Lower leg skin (tissue), 4 donors: ENCODE measurements at regions not wholly inside any gene's neighbourhood (a gene's known extent, or its start where the extent isn't known, plus 50 kb on each side); places are given as distances from the start of the nearest gene placed in this dataset.
"Not testable (repeated sequence)": the region's sequence is repeated elsewhere in the genome, so short reads cannot be mapped to it uniquely, and the experiment has no call there.

Experiments used
- DNase-seq, 2 donors: peaks; one replicate each; pipeline ENCODE4 v3.0.0-alpha.2; 2019; ENCODE audit warnings: low spot score in 2 of 2
- H3K4me3 ChIP-seq: fragments of 200-600 bp; sonication (generic); 2 replicates; pipeline ENCODE4 v1.5.1; 2017; ENCODE audit warnings: mild to moderate bottlenecking, low read depth; ENCODE audit not compliant: poor library complexity, severe bottlenecking
- CTCF ChIP-seq, 3 donors: fragments of 450-650 bp; IDR thresholded peaks; one replicate each; pipeline ENCODE4 v1.5.1; 2016; ENCODE audit warnings: antibody characterized with exemption in 3 of 3, mild to moderate bottlenecking in 3 of 3, moderate library complexity in 2 of 3
- POLR2A ChIP-seq, 2 donors: fragments of 450-650 bp; IDR thresholded peaks; one replicate each; pipeline ENCODE4 v1.6.1; 2016 to 2017; ENCODE audit warnings: antibody characterized with exemption in 2 of 2, mild to moderate bottlenecking in 1 of 2, moderate library complexity in 1 of 2
- WGBS, 2 donors: methylation state at CpG; one replicate each; pipeline ENCODE4 v1.1.5; 2018; 5-methylcytosine and 5-hydroxymethylcytosine counted together
- intact Hi-C: fragments of 100-400 bp; cut with DNase I; formaldehyde crosslinking; loops from one replicate; pipeline ENCODE4 v1.15.0; 2023; ENCODE audit warnings: low total_unique reads

GRCh38 chr5:154663424-154663823 is 91.8 kb upstream of the LARP1 start:
- 74 to 88% methylated on average over 3 of the region's 3 CpGs for WGBS, 2 donors
- no peak for DNase-seq
- no peak overlapping the region for H3K4me3 ChIP-seq
- intact Hi-C loops = no loop called here
- TF ChIP-seq POLR2A (IDR thresholded peaks at IDR 0.05) (no peak), CTCF (IDR thresholded peaks at IDR 0.05) (no peak)

- intact Hi-C loops = loop anchor here (5.0 kb wide), 1 partner anchor 158 kb away; no protein-coding TSS in a partner anchor
- 53 to 62% methylated on average over 13 of the region's 13 CpGs for WGBS, 2 donors
- no peak for TF ChIP-seq POLR2A (IDR thresholded peaks at IDR 0.05)
- no peak for TF ChIP-seq CTCF (IDR thresholded peaks at IDR 0.05)
- no peak for DNase-seq
- no peak overlapping the region for H3K4me3 ChIP-seq
Measured at GRCh38 chr5:154654486-154655371, 100.4 kb upstream of the LARP1 start.

- intact Hi-C loops = loop anchor here (5.0 kb wide), 1 partner anchor 158 kb away; no protein-coding TSS in a partner anchor
- H3K4me3 ChIP-seq = no peak overlapping the region
- DNase-seq = no peak
- TF ChIP-seq POLR2A (IDR thresholded peaks at IDR 0.05) = no peak
- no peak for TF ChIP-seq CTCF (IDR thresholded peaks at IDR 0.05)
- WGBS, 2 donors = 30 to 32% methylated on average over 4 of the region's 4 CpGs
Measured at GRCh38 chr5:154653764-154654485, 101.3 kb upstream of the LARP1 start.

GRCh38 chr5:154653418-154653763 is 101.8 kb upstream of the LARP1 start:
- TF ChIP-seq POLR2A (IDR thresholded peaks at IDR 0.05) = no peak
- no peak for TF ChIP-seq CTCF (IDR thresholded peaks at IDR 0.05)
- intact Hi-C loops = loop anchor here (5.0 kb wide), 1 partner anchor 159 kb away; no protein-coding TSS in a partner anchor
- no peak for DNase-seq
- WGBS, 2 donors = 82 to 89% methylated on average over 2 to 3 of the region's 3 CpGs
- no peak overlapping the region for H3K4me3 ChIP-seq

- TF ChIP-seq CTCF (IDR thresholded peaks at IDR 0.05) (no peak), POLR2A (IDR thresholded peaks at IDR 0.05) (no peak)
- 69 to 77% methylated on average over 5 of the region's 5 CpGs for WGBS, 2 donors
- no peak for DNase-seq
- intact Hi-C loops = loop anchor here (5.0 kb wide), 1 partner anchor 159 kb away; no protein-coding TSS in a partner anchor
- H3K4me3 ChIP-seq = no peak overlapping the region
Measured at GRCh38 chr5:154652746-154653417, 102.3 kb upstream of the LARP1 start.

- intact Hi-C loops = loop anchor here (5.0 kb wide), 1 partner anchor 161 kb away; no protein-coding TSS in a partner anchor
- 73 to 86% methylated on average over 5 of the region's 5 CpGs for WGBS, 2 donors
- not testable (repeated sequence) for H3K4me3 ChIP-seq, DNase-seq
Measured at GRCh38 chr5:154651795-154652194, 103.4 kb upstream of the LARP1 start.
